ENCODE measurements at regions not wholly inside any gene's neighbourhood (a gene's known extent, or its start where the extent isn't known, plus 50 kb on each side); places are given as distances from the start of the nearest gene placed in this dataset.

- POLR2A ChIA-PET, result no interaction called here
- Mint-ChIP-seq H3K36me3 (ENCODE audit: low read depth) (no peaks in the 10 kb centered on the region), H3K27ac (no peak overlapping the region), H3K9me3 (no peaks in the 10 kb centered on the region), H3K4me1 (no peaks in the 10 kb centered on the region), H3K27me3 (no peaks in the 10 kb centered on the region), H3K4me3 (no peak overlapping the region)
- CTCF ChIA-PET, result interaction anchor here (0.6 kb wide), 1 partner anchor 269 kb away, joined by 3 read pairs; no protein-coding TSS in a partner anchor
- no peak for DNase-seq
Measured at GRCh38 chr20:52847029-52847660, 125.0 kb upstream of the TSHZ2 start.

- POLR2A ChIA-PET, result no interaction called here
- Mint-ChIP-seq H3K4me3 (no peak overlapping the region), H3K4me1 (no peaks in the 10 kb centered on the region), H3K27ac (no peak overlapping the region), H3K9me3 (peaks cover 2% of the 10 kb centered on the region), H3K27me3 (no peaks in the 10 kb centered on the region), H3K36me3 (ENCODE audit: low read depth) (no peaks in the 10 kb centered on the region)
- DNase-seq, result no peak
- CTCF ChIA-PET, result no interaction called here
Measured at GRCh38 chr20:52845044-52845443, 127.1 kb upstream of the TSHZ2 start.

- Mint-ChIP-seq H3K27me3 (no peaks in the 10 kb centered on the region), H3K4me1 (no peaks in the 10 kb centered on the region), H3K4me3 (no peak overlapping the region), H3K27ac (no peak overlapping the region), H3K9me3 (peaks cover 2% of the 10 kb centered on the region), H3K36me3 (ENCODE audit: low read depth) (no peaks in the 10 kb centered on the region)
- POLR2A ChIA-PET, result no interaction called here
- no peak for DNase-seq
- CTCF ChIA-PET, result interaction anchor here (1.2 kb wide), 1 partner anchor 15 kb away, joined by 4 read pairs; no protein-coding TSS in a partner anchor
Measured at GRCh38 chr20:52843425-52843824, 128.7 kb upstream of the TSHZ2 start.

- H3K4me3 Mint-ChIP-seq, result no peak overlapping the region
- no peaks in the 10 kb centered on the region for H3K36me3 Mint-ChIP-seq (ENCODE audit: low read depth)
- H3K27me3 Mint-ChIP-seq, result no peaks in the 10 kb centered on the region
- H3K27ac Mint-ChIP-seq, result no peak overlapping the region
- H3K4me1 Mint-ChIP-seq, result no peaks in the 10 kb centered on the region
- POLR2A ChIA-PET, result no interaction called here
- DNase-seq, result no peak
- CTCF ChIA-PET, result no interaction called here
- peaks cover 2% of the 10 kb centered on the region for H3K9me3 Mint-ChIP-seq
Measured at GRCh38 chr20:52841003-52841402, 131.2 kb upstream of the TSHZ2 start.

GRCh38 chr20:52840041-52840440 lies 132.1 kb upstream of the TSHZ2 start:
- Mint-ChIP-seq H3K4me1 (no peaks in the 10 kb centered on the region), H3K27ac (no peak overlapping the region), H3K27me3 (no peaks in the 10 kb centered on the region), H3K9me3 (peaks cover 2% of the 10 kb centered on the region), H3K4me3 (no peak overlapping the region), H3K36me3 (ENCODE audit: low read depth) (no peaks in the 10 kb centered on the region)
- ChIA-PET CTCF (no interaction called here), POLR2A (no interaction called here)
- no peak for DNase-seq

GRCh38 chr20:52838510-52839241 lies 133.5 kb upstream of the TSHZ2 start:
- CTCF ChIA-PET, result no interaction called here
- H3K36me3 Mint-ChIP-seq (ENCODE audit: low read depth), result no peaks in the 10 kb centered on the region

GRCh38 chr20:52837378-52837777 lies 134.8 kb upstream of the TSHZ2 start:
- H3K4me1 Mint-ChIP-seq, result no peaks in the 10 kb centered on the region
- no peak for DNase-seq
- peaks cover 2% of the 10 kb centered on the region for H3K9me3 Mint-ChIP-seq
- H3K4me3 Mint-ChIP-seq, result no peak overlapping the region
- POLR2A ChIA-PET, result no interaction called here
- no peaks in the 10 kb centered on the region for H3K27me3 Mint-ChIP-seq
- no peak overlapping the region for H3K27ac Mint-ChIP-seq
- H3K36me3 Mint-ChIP-seq (ENCODE audit: low read depth), result no peaks in the 10 kb centered on the region
- CTCF ChIA-PET, result no interaction called here

More at GRCh38 chr20:52838510-52839241, 133.5 kb upstream of the TSHZ2 start:
- H3K27ac Mint-ChIP-seq, result no peak overlapping the region
- POLR2A ChIA-PET, result no interaction called here
- H3K4me1 Mint-ChIP-seq, result no peaks in the 10 kb centered on the region
- H3K4me3 Mint-ChIP-seq, result no peak overlapping the region
- no peaks in the 10 kb centered on the region for H3K27me3 Mint-ChIP-seq
- H3K9me3 Mint-ChIP-seq, result peaks cover 2% of the 10 kb centered on the region
- DNase-seq, result no peak

GRCh38 chr20:52833901-52834300 lies 138.3 kb upstream of the TSHZ2 start:
- no peaks in the 10 kb centered on the region for H3K27me3 Mint-ChIP-seq
- peaks cover 9% of the 10 kb centered on the region for H3K9me3 Mint-ChIP-seq
- ChIA-PET CTCF (no interaction called here), POLR2A (no interaction called here)
- no peaks in the 10 kb centered on the region for H3K4me1 Mint-ChIP-seq
- no peaks in the 10 kb centered on the region for H3K36me3 Mint-ChIP-seq (ENCODE audit: low read depth)
- no peak for DNase-seq
- no peak overlapping the region for H3K4me3 Mint-ChIP-seq
- no peak overlapping the region for H3K27ac Mint-ChIP-seq

- Mint-ChIP-seq H3K4me3 (no peak overlapping the region), H3K9me3 (peaks cover 9% of the 10 kb centered on the region), H3K27ac (no peak overlapping the region), H3K27me3 (no peaks in the 10 kb centered on the region), H3K4me1 (no peaks in the 10 kb centered on the region), H3K36me3 (ENCODE audit: low read depth) (no peaks in the 10 kb centered on the region)
- CTCF ChIA-PET, result interaction anchor here (0.6 kb wide), 1 partner anchor 446 kb away, joined by 3 read pairs; no protein-coding TSS in a partner anchor
- DNase-seq, result no peak
- POLR2A ChIA-PET, result no interaction called here
Measured at GRCh38 chr20:52832151-52832774, 139.9 kb upstream of the TSHZ2 start.

GRCh38 chr20:52830598-52830997 lies 141.6 kb upstream of the TSHZ2 start:
- Mint-ChIP-seq H3K36me3 (ENCODE audit: low read depth) (no peaks in the 10 kb centered on the region), H3K4me1 (no peaks in the 10 kb centered on the region), H3K4me3 (no peak overlapping the region), H3K27me3 (no peaks in the 10 kb centered on the region), H3K27ac (no peak overlapping the region), H3K9me3 (peaks cover 12% of the 10 kb centered on the region)
- ChIA-PET CTCF (no interaction called here), POLR2A (no interaction called here)
- no peak for DNase-seq

GRCh38 chr20:52829111-52829510 lies 143.0 kb upstream of the TSHZ2 start:
- H3K27ac Mint-ChIP-seq, result no peak overlapping the region
- H3K9me3 Mint-ChIP-seq, result peaks cover 12% of the 10 kb centered on the region
- H3K4me3 Mint-ChIP-seq, result no peak overlapping the region
- H3K27me3 Mint-ChIP-seq, result no peaks in the 10 kb centered on the region
- POLR2A ChIA-PET, result interaction anchor here (0.7 kb wide), 1 partner anchor 36 kb away, joined by 4 read pairs; no protein-coding TSS in a partner anchor
- CTCF ChIA-PET, result no interaction called here
- H3K36me3 Mint-ChIP-seq (ENCODE audit: low read depth), result no peaks in the 10 kb centered on the region
- H3K4me1 Mint-ChIP-seq, result peaks cover 5% of the 10 kb centered on the region
- no peak for DNase-seq

GRCh38 chr20:52828199-52828598 lies 144.0 kb upstream of the TSHZ2 start:
- Mint-ChIP-seq H3K4me3 (no peak overlapping the region), H3K9me3 (peaks cover 12% of the 10 kb centered on the region), H3K36me3 (ENCODE audit: low read depth) (no peaks in the 10 kb centered on the region), H3K4me1 (peaks cover 5% of the 10 kb centered on the region), H3K27me3 (no peaks in the 10 kb centered on the region), H3K27ac (no peak overlapping the region)
- DNase-seq, result no peak
- CTCF ChIA-PET, result no interaction called here
- POLR2A ChIA-PET, result no interaction called here

- Mint-ChIP-seq H3K36me3 (ENCODE audit: low read depth) (no peaks in the 10 kb centered on the region), H3K4me3 (no peak overlapping the region), H3K27ac (no peak overlapping the region), H3K9me3 (peaks cover 12% of the 10 kb centered on the region), H3K27me3 (no peaks in the 10 kb centered on the region), H3K4me1 (peaks cover 5% of the 10 kb centered on the region)
- ChIA-PET POLR2A (no interaction called here), CTCF (no interaction called here)
- DNase-seq, result no peak
Measured at GRCh38 chr20:52826722-52827121, 145.4 kb upstream of the TSHZ2 start.
